GM18517 (cell line): ENCODE measurements at regions not wholly inside any gene's neighbourhood (a gene's known extent, or its start where the extent isn't known, plus 50 kb on each side); places are given as distances from the start of the nearest gene placed in this dataset.
"Not testable (repeated sequence)": the region's sequence is repeated elsewhere in the genome, so short reads cannot be mapped to it uniquely, and the experiment has no call there.

Source experiments
- ATAC-seq: cut with Tn5 transposase; IDR thresholded peaks from one replicate; pipeline ENCODE4 v1.9.1; 2021; ENCODE audit warnings: mild to moderate bottlenecking, moderate library complexity; ENCODE audit not compliant: unreplicated experiment

GRCh38 chr18:60888071-60888624, 445.1 kb upstream of the CDH20 start:
- no peak for ATAC-seq

- no peak for ATAC-seq
These were observed 443.8 kb upstream of the CDH20 start for GRCh38 chr18:60889442-60889841.

- no peak for ATAC-seq
These were observed 441.3 kb upstream of the CDH20 start for GRCh38 chr18:60891936-60892335.

GRCh38 chr18:60892441-60892840, 440.8 kb upstream of the CDH20 start:
- ATAC-seq = no peak

- no peak for ATAC-seq
These were observed 440.4 kb upstream of the CDH20 start for GRCh38 chr18:60892855-60893254.

GRCh38 chr18:60893355-60894097, 439.7 kb upstream of the CDH20 start:
- no peak for ATAC-seq

GRCh38 chr18:60894254-60894945, 438.8 kb upstream of the CDH20 start:
- no peak for ATAC-seq

- no peak for ATAC-seq
These were observed 438.0 kb upstream of the CDH20 start for GRCh38 chr18:60895181-60895580.

- ATAC-seq = no peak
These were observed 435.1 kb upstream of the CDH20 start for GRCh38 chr18:60898111-60898510.

GRCh38 chr18:60905699-60906098, 427.5 kb upstream of the CDH20 start:
- ATAC-seq = no peak

- ATAC-seq = no peak
These were observed 422.7 kb upstream of the CDH20 start for GRCh38 chr18:60910534-60910933.

GRCh38 chr18:60911504-60911903, 421.7 kb upstream of the CDH20 start:
- ATAC-seq = no peak

- ATAC-seq = no peak
These were observed 418.1 kb upstream of the CDH20 start for GRCh38 chr18:60915160-60915559.

GRCh38 chr18:60918862-60919261, 414.4 kb upstream of the CDH20 start:
- ATAC-seq = not testable (repeated sequence)

GRCh38 chr18:60925892-60926291, 407.3 kb upstream of the CDH20 start:
- ATAC-seq = no peak

- ATAC-seq = no peak
These were observed 403.3 kb upstream of the CDH20 start for GRCh38 chr18:60929966-60930365.

- ATAC-seq = no peak
These were observed 398.0 kb upstream of the CDH20 start for GRCh38 chr18:60935041-60935910.

- ATAC-seq = no peak
These were observed 397.1 kb upstream of the CDH20 start for GRCh38 chr18:60936101-60936500.

GRCh38 chr18:60943297-60943696, 389.9 kb upstream of the CDH20 start:
- ATAC-seq = no peak

GRCh38 chr18:60950634-60951033, 382.6 kb upstream of the CDH20 start:
- no peak for ATAC-seq

GRCh38 chr18:60951091-60951490, 382.1 kb upstream of the CDH20 start:
- no peak for ATAC-seq
